H9 (cell line): ENCODE measurements at regions not wholly inside any gene's neighbourhood (a gene's known extent, or its start where the extent isn't known, plus 50 kb on each side); places are given as distances from the start of the nearest gene placed in this dataset.

ENCODE experiments used
- DNase-seq: peaks from one replicate; pipeline ENCODE4 v3.0.0-alpha.2; 2017
- H2AFZ ChIP-seq: one replicate; pipeline ENCODE4 v1.6.1; 2013; ENCODE audit warnings: mild to moderate bottlenecking, low read length, control low read depth, moderate library complexity
- H2AK5ac ChIP-seq: 2 replicates; pipeline ENCODE4 v1.6.1; 2013; ENCODE audit warnings: low read length, control low read depth, mixed read lengths; ENCODE audit not compliant: insufficient read length
- H2BK120ac ChIP-seq: one replicate; pipeline ENCODE4 v1.6.1; 2013; ENCODE audit warnings: low read depth, mild to moderate bottlenecking, low read length, control low read depth, inconsistent platforms; ENCODE audit not compliant: poor library complexity, severe bottlenecking
- H2BK12ac ChIP-seq: 2 replicates; pipeline ENCODE4 v1.6.1; 2013; ENCODE audit warnings: low read length, control low read depth, mixed read lengths, low read depth; ENCODE audit not compliant: insufficient read length
- H2BK15ac ChIP-seq: 2 replicates; pipeline ENCODE4 v1.6.1; 2013; ENCODE audit warnings: low read depth, low read length, control low read depth
- H2BK20ac ChIP-seq: one replicate; pipeline ENCODE4 v1.6.1; 2013; ENCODE audit warnings: low read depth, mild to moderate bottlenecking, low read length, control low read depth, inconsistent platforms; ENCODE audit not compliant: poor library complexity, severe bottlenecking
- H2BK5ac ChIP-seq: 2 replicates; pipeline ENCODE4 v1.6.1; 2013; ENCODE audit warnings: low read length, control low read depth, mixed read lengths; ENCODE audit not compliant: insufficient read length
- H3K14ac ChIP-seq: 2 replicates; pipeline ENCODE4 v1.6.1; 2013; ENCODE audit warnings: low read length, control low read depth; ENCODE audit not compliant: insufficient read depth
- H3K18ac ChIP-seq: 2 replicates; pipeline ENCODE4 v1.6.1; 2013; ENCODE audit warnings: low read depth, mild to moderate bottlenecking, mixed read lengths, low read length, control low read depth; ENCODE audit not compliant: insufficient read length
- H3K23ac ChIP-seq: 2 replicates; pipeline ENCODE4 v1.6.1; 2013; ENCODE audit warnings: low read length, control low read depth, mixed read lengths, low read depth; ENCODE audit not compliant: insufficient read length
- H3K23me2 ChIP-seq: 2 replicates; pipeline ENCODE4 v1.6.1; 2013; ENCODE audit warnings: low read depth, mild to moderate bottlenecking, mixed read lengths, low read length, control low read depth; ENCODE audit not compliant: insufficient read length, poor library complexity, severe bottlenecking
- H3K27ac ChIP-seq: 2 replicates; pipeline ENCODE4 v1.5.1; 2013; ENCODE audit warnings: low read length, control low read depth, mixed read lengths, low read depth; ENCODE audit not compliant: insufficient read length
- H3K27me3 ChIP-seq: 2 replicates; pipeline ENCODE4 v1.6.1; 2013; ENCODE audit warnings: low read length, control low read depth, inconsistent platforms; ENCODE audit not compliant: insufficient read depth
- H3K4ac ChIP-seq: 2 replicates; pipeline ENCODE4 v1.6.1; 2013; ENCODE audit warnings: low read depth, mild to moderate bottlenecking, control low read depth, inconsistent platforms, low read length, moderate library complexity
- H3K4me1 ChIP-seq: 2 replicates; pipeline ENCODE4 v1.6.1; 2013; ENCODE audit warnings: low read length, control low read depth, inconsistent platforms; ENCODE audit not compliant: insufficient read depth
- H3K4me2 ChIP-seq: 2 replicates; pipeline ENCODE4 v1.6.1; 2013; ENCODE audit warnings: low read length, control low read depth, mixed read lengths; ENCODE audit not compliant: insufficient read length, insufficient read depth
- H3K56ac ChIP-seq: 2 replicates; pipeline ENCODE4 v1.6.1; 2013; ENCODE audit warnings: low read depth, mild to moderate bottlenecking, mixed read lengths, low read length, control low read depth; ENCODE audit not compliant: insufficient read length
- H3K79me1 ChIP-seq: 2 replicates; pipeline ENCODE4 v1.6.1; 2013; ENCODE audit warnings: low read depth, mild to moderate bottlenecking, moderate library complexity, low read length, control low read depth, inconsistent platforms; ENCODE audit not compliant: insufficient read depth, poor library complexity, severe bottlenecking
- H3K79me2 ChIP-seq: 2 replicates; pipeline ENCODE4 v1.6.1; 2013; ENCODE audit warnings: low read length, control low read depth, inconsistent platforms; ENCODE audit not compliant: insufficient read depth
- H3K9ac ChIP-seq: 2 replicates; pipeline ENCODE4 v1.6.1; 2013; ENCODE audit warnings: low read length, control low read depth, mixed read lengths; ENCODE audit not compliant: insufficient read length; ENCODE audit errors: extremely low read depth
- H3K9me3 ChIP-seq: one replicate; pipeline ENCODE4 v1.6.1; 2013; ENCODE audit warnings: low read depth, low read length, inconsistent platforms; ENCODE audit not compliant: control insufficient read depth
- H3T11ph ChIP-seq: one replicate; pipeline ENCODE4 v1.6.1; 2013; ENCODE audit warnings: mild to moderate bottlenecking, low read length, control low read depth, inconsistent platforms
- H4K20me1 ChIP-seq: one replicate; pipeline ENCODE4 v1.6.1; 2013; ENCODE audit not compliant: control insufficient read depth, insufficient read length, insufficient read depth
- H4K5ac ChIP-seq: 2 replicates; pipeline ENCODE4 v1.6.1; 2013; ENCODE audit warnings: low read depth, mild to moderate bottlenecking, mixed read lengths, low read length, control low read depth; ENCODE audit not compliant: insufficient read length
- H4K8ac ChIP-seq: replicated peaks from 2 replicates; pipeline ENCODE4 v1.6.1; 2013; ENCODE audit warnings: low read length, control low read depth, mixed read lengths, low read depth; ENCODE audit not compliant: insufficient read length
- H4K91ac ChIP-seq: 2 replicates; pipeline ENCODE4 v1.6.1; 2013; ENCODE audit warnings: low read depth, mild to moderate bottlenecking, moderate library complexity, mixed read lengths, low read length, control low read depth; ENCODE audit not compliant: insufficient read length
- H3K27ac Mint-ChIP-seq, 3 experiments: 2 replicates in 2 of 3; 3 replicates in 1 of 3; pipeline ENCODE4 v1.8.0; 2020 to 2021; ENCODE audit warnings: mixed read lengths in 3 of 3, mild to moderate bottlenecking in 1 of 3, moderate library complexity in 1 of 3
- H3K27me3 Mint-ChIP-seq: 2 replicates; pipeline ENCODE4 v1.8.0; 2021; ENCODE audit warnings: low read depth, mild to moderate bottlenecking, moderate library complexity, mixed read lengths
- H3K36me3 Mint-ChIP-seq, 3 experiments: 2 replicates in 2 of 3; 3 replicates in 1 of 3; pipeline ENCODE4 v1.8.0; 2020 to 2021; ENCODE audit warnings: low read depth in 3 of 3, mixed read lengths in 3 of 3; ENCODE audit not compliant: insufficient read depth in 1 of 3
- H3K4me1 Mint-ChIP-seq, 2 experiments: 2 replicates each; pipeline ENCODE4 v1.8.0; 2020; ENCODE audit warnings: mixed read lengths in 2 of 2
- H3K4me3 Mint-ChIP-seq, 2 experiments: 2 replicates in 1 of 2; 3 replicates in 1 of 2; pipeline ENCODE4 v1.8.0; 2020 to 2021; ENCODE audit warnings: mild to moderate bottlenecking in 2 of 2, mixed read lengths in 2 of 2, moderate library complexity in 1 of 2
- H3K9me3 Mint-ChIP-seq, 2 experiments: 2 replicates in 1 of 2; 3 replicates in 1 of 2; pipeline ENCODE4 v1.8.0; 2020; ENCODE audit warnings: mild to moderate bottlenecking in 2 of 2, mixed read lengths in 2 of 2, moderate library complexity in 1 of 2
- CTCF ChIP-seq: fragments of 200-600 bp; sonication (generic); conservative IDR thresholded peaks from 3 replicates; pipeline ENCODE4 v1.8.0; 2021; ENCODE audit warnings: antibody characterized with exemption, mild to moderate bottlenecking
- WGBS: extraction: QIAGEN DNeasy Blood & Tissue Kit; methylation state at CpG from one replicate; pipeline ENCODE4 v1.1.7; 2013; ENCODE audit warnings: missing lambda C conversion rate, low lambda C conversion rate, mixed read lengths; ENCODE audit not compliant: insufficient read length; ENCODE audit errors: extremely low coverage; 5-methylcytosine and 5-hydroxymethylcytosine counted together

GRCh38 chr10:91054325-91054724 is 133.4 kb upstream of the ANKRD1 start:
- no peaks in the 10 kb centered on the region; the same call in 1 of the 2 replicates for H3K27me3 Mint-ChIP-seq
- Histone ChIP-seq H2AK5ac (no peak overlapping the region), H3K14ac (no peak overlapping the region)

More at GRCh38 chr10:91054325-91054724, 133.4 kb upstream of the ANKRD1 start:
- no peak overlapping the region for H3K18ac ChIP-seq
- no peak for DNase-seq
- no peak overlapping the region for H4K5ac ChIP-seq
- H3K23ac ChIP-seq: no peak overlapping the region
- H2BK12ac ChIP-seq: no peak overlapping the region
- no peak overlapping the region for H3K4ac ChIP-seq
- Mint-ChIP-seq H3K27ac (no peak overlapping the region), H3K4me3 (no peak overlapping the region), H3K4me1 (peaks cover 14 to 18% of the 10 kb centered on the region in 2 experiments), H3K36me3 (no peaks in the 10 kb centered on the region), H3K9me3 (no peaks in the 10 kb centered on the region; a peak in 1 of 5 replicates)
- no peak overlapping the region for H3K56ac ChIP-seq
- H3K4me2 ChIP-seq: no peak overlapping the region
- no peak overlapping the region for H2BK20ac ChIP-seq
- no peak overlapping the region for H2BK15ac ChIP-seq
- H4K8ac ChIP-seq: no peak overlapping the region
- no peaks in the 10 kb centered on the region for H3K23me2 ChIP-seq
- no peak overlapping the region for H3K9ac ChIP-seq
- H3K79me1 ChIP-seq: no peaks in the 10 kb centered on the region
- no CpG with 5 or more reads among the region's 2 CpGs for WGBS
- H2AFZ ChIP-seq: no peak overlapping the region
- H3K4me1 ChIP-seq: no peaks in the 10 kb centered on the region
- no peak overlapping the region for H3K27ac ChIP-seq
- no peak overlapping the region for H3T11ph ChIP-seq
- H3K79me2 ChIP-seq: no peaks in the 10 kb centered on the region
- no peak overlapping the region for H4K91ac ChIP-seq
- no peak overlapping the region for H2BK120ac ChIP-seq
- no peaks in the 10 kb centered on the region for H3K27me3 ChIP-seq
- no peaks in the 10 kb centered on the region for H4K20me1 ChIP-seq
- no peak overlapping the region for H2BK5ac ChIP-seq
- no peaks in the 10 kb centered on the region for H3K9me3 ChIP-seq
- TF ChIP-seq CTCF: no peak
